ENCODE measurements at regions not wholly inside any gene's neighbourhood (a gene's known extent, or its start where the extent isn't known, plus 50 kb on each side); places are given as distances from the start of the nearest gene placed in this dataset.

DNA sequence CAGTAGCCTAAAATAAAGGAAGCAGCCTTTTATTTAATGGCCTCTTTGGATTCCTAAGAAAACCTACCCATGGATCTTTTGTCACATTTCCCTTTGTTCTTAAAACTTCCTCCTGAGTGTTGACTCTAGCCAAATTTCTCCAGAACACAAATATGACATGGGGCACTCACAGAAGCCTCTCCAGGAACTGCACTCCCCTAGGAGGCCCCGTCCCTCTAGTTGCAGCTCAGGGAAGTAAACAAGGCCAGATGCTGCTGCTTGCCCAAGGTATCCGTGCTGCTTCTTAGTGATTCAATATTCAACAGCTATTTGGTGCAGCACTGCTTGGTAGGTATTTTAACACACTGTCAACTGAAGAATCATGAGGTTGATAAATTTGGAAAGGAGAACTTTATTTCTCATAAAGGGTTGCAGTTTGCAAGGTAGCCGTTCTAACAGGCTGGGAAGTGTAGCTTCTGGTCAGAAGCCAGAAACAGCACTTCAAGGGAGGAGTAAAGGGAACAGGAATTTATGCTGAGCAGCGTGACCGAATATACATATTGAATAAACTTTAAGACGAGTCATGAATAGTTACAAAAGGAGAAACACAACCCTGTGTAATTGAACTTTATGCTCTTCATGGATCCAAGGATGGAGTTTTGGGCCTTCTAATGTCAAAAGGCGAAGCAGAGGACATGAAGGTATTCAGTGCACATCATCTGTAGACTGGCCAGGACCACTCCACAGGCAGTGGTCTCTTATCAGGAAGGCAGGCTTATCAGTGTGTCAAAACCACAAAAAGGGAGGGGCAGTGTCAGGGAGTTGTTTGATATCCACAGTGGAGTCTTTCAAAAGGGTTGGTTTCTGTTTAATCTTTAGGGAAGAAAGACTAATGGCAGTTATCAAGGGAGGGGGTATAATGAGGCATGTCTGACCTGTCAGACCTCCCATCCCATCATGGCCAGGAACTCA, 63.3 kb downstream of the CD24 start:
- H3K36me3 ChIP-seq (ENCODE audit: control insufficient read depth, insufficient read depth, low read length), result no peaks in the 10 kb centered on the region
- no peaks in the 10 kb centered on the region; the same call in 1 of the 2 replicates for H3K27me3 ChIP-seq (ENCODE audit: control insufficient read depth, insufficient read depth, low read length)
- ChIA-PET CTCF (no interaction called here), POLR2A (no interaction called here)
- H3K4me3 ChIP-seq (ENCODE audit: low read depth, low read length), result no peak overlapping the region
- no peak for DNase-seq (ENCODE audit: low read depth)
- TF ChIP-seq, protein P1, sequence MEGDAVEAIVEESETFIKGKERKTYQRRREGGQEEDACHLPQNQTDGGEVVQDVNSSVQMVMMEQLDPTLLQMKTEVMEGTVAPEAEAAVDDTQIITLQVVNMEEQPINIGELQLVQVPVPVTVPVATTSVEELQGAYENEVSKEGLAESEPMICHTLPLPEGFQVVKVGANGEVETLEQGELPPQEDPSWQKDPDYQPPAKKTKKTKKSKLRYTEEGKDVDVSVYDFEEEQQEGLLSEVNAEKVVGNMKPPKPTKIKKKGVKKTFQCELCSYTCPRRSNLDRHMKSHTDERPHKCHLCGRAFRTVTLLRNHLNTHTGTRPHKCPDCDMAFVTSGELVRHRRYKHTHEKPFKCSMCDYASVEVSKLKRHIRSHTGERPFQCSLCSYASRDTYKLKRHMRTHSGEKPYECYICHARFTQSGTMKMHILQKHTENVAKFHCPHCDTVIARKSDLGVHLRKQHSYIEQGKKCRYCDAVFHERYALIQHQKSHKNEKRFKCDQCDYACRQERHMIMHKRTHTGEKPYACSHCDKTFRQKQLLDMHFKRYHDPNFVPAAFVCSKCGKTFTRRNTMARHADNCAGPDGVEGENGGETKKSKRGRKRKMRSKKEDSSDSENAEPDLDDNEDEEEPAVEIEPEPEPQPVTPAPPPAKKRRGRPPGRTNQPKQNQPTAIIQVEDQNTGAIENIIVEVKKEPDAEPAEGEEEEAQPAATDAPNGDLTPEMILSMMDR (IDR thresholded peaks at IDR 0.05; ENCODE audit: insufficient read depth, low read depth, low read length), result no peak

DNA sequence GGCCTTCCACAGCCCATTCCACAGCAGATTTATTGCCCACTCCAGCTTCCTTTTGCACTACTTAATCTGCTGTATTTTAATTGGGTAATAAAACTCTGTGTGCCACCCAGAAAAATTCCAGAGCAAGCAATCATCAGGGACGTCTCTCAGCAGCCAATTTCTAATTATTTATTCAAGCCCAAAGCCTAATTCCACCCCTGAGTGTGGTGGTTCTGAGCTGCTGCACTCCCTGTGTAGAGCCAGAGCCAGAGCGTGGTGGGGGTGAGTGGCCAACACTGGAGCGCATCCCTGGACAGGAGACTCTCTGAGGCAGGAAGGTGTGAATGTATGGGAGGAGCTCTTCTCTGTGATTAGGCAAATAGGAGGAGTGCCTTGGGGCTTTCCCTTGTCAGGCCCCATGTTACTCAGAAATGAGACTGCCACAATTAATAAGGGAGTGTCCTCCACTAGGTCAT, 66.1 kb downstream of the CD24 start:
- no peaks in the 10 kb centered on the region; the same call in 1 of the 2 replicates for H3K27me3 ChIP-seq (ENCODE audit: control insufficient read depth, insufficient read depth, low read length)
- CTCF ChIA-PET, result no interaction called here
- no peaks in the 10 kb centered on the region for H3K36me3 ChIP-seq (ENCODE audit: control insufficient read depth, insufficient read depth, low read length)
- POLR2A ChIA-PET, result no interaction called here
- TF ChIP-seq, protein P1 (IDR thresholded peaks at IDR 0.05; ENCODE audit: insufficient read depth, low read depth, low read length), result no peak
- H3K4me3 ChIP-seq (ENCODE audit: low read depth, low read length), result no peak overlapping the region
- no peak for DNase-seq (ENCODE audit: low read depth)

DNA sequence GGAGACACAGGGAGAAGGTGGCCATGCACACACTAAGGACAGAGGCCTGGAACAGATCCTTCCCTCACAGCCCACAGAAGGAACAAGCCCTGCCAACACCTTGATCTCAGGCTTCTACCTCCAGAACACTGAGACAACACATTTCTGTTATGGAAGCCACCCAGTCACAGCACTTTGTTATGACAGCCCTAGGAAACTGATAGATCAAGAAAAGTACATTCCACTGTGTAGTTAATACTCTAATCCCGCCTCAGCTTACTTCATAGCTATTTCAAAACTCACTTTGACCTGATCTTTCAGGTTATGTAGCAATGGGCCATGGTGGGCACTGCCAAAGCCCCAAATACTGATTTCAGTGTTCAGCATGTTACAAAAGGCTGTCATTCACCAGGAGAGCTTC, 66.8 kb downstream of the CD24 start:
- Histone ChIP-seq H3K27me3 (ENCODE audit: control insufficient read depth, insufficient read depth, low read length) (no peaks in the 10 kb centered on the region; the same call in 1 of the 2 replicates), H3K4me3 (ENCODE audit: low read depth, low read length) (no peak overlapping the region), H3K36me3 (ENCODE audit: control insufficient read depth, insufficient read depth, low read length) (no peaks in the 10 kb centered on the region)
- no peak for DNase-seq (ENCODE audit: low read depth)
- CTCF ChIA-PET, result no interaction called here
- POLR2A ChIA-PET, result no interaction called here
- TF ChIP-seq, protein P1 (IDR thresholded peaks at IDR 0.05; ENCODE audit: insufficient read depth, low read depth, low read length), result no peak

DNA sequence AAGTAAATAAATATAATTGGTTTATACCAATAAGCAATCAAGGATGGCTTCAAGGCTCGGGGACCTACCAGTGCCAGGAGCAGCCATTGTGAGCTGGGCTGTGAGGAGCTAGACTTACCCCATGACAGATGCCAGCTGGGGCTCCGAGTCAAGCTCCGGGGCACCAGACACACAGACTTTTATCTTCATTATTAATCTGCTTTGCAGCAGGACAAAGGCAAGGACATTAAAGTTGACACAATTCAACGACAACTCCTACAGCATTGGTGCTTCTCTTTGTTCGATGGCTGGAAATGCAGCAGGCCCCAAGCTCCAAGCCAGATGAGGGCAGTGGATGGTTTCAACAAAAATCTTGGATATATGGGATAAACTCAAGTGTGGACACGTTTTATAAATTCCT, 68.3 kb downstream of the CD24 start:
- no peaks in the 10 kb centered on the region; the same call in 1 of the 2 replicates for H3K27me3 ChIP-seq (ENCODE audit: control insufficient read depth, insufficient read depth, low read length)
- no peaks in the 10 kb centered on the region for H3K36me3 ChIP-seq (ENCODE audit: control insufficient read depth, insufficient read depth, low read length)
- TF ChIP-seq, protein P1 (IDR thresholded peaks at IDR 0.05; ENCODE audit: insufficient read depth, low read depth, low read length), result no peak
- DNase-seq (ENCODE audit: low read depth), result no peak
- CTCF ChIA-PET, result no interaction called here
- no peak overlapping the region for H3K4me3 ChIP-seq (ENCODE audit: low read depth, low read length)
- POLR2A ChIA-PET, result no interaction called here

DNA sequence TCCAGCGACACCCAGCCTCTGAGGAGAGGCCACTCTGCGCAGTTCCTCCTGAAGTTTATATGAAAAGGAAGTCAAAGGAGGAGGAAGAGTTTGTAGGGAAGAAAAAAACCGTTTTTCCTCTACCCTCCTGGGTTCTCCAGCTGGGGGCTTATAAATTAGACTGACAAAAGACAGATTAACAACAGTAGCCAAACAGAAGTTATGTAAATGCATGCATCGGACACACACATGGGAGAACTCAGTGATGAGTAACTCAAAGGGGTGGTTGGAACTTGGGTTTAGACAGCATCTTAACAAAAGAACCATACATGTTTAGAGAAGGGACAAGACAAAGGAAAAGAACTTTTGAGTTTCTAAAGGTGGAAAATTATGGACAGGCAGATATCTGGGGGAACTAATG, 71.2 kb downstream of the CD24 start:
- Histone ChIP-seq H3K36me3 (ENCODE audit: control insufficient read depth, insufficient read depth, low read length) (no peaks in the 10 kb centered on the region), H3K27me3 (ENCODE audit: control insufficient read depth, insufficient read depth, low read length) (peaks cover under 1% of the 10 kb centered on the region; the same call in 1 of the 2 replicates), H3K4me3 (ENCODE audit: low read depth, low read length) (no peak overlapping the region)
- DNase-seq (ENCODE audit: low read depth), result no peak
- POLR2A ChIA-PET, result no interaction called here
- CTCF ChIA-PET, result no interaction called here
- TF ChIP-seq, protein P1 (IDR thresholded peaks at IDR 0.05; ENCODE audit: insufficient read depth, low read depth, low read length), result no peak
